Liver (tissue), 3 donors: ENCODE measurements at regions not wholly inside any gene's neighbourhood (a gene's known extent, or its start where the extent isn't known, plus 50 kb on each side); places are given as distances from the start of the nearest gene placed in this dataset.

Experiments
- CTCF ChIP-seq: fragments of 150-350 bp; IDR thresholded peaks from 2 replicates; pipeline ENCODE4 v1.5.1; 2017; ENCODE audit warnings: improper control_type of control experiment, low read depth, low read length; ENCODE audit not compliant: missing input control
- EGR1 ChIP-seq, 2 donors: IDR thresholded peaks; 2 replicates each; pipeline ENCODE4 v1.6.1; 2016 to 2018; ENCODE audit warnings: antibody characterized with exemption in 2 of 2, low read depth in 2 of 2
- MAX ChIP-seq: IDR thresholded peaks from 2 replicates; pipeline ENCODE4 v1.6.1; 2016; ENCODE audit warnings: antibody characterized with exemption
- RXRA ChIP-seq, 2 donors: IDR thresholded peaks; 2 replicates each; pipeline ENCODE4 v1.6.1; 2017 to 2018; ENCODE audit warnings: antibody characterized with exemption in 2 of 2, mild to moderate bottlenecking in 1 of 2
- TAF1 ChIP-seq: conservative IDR thresholded peaks from 2 replicates; pipeline ENCODE4 v1.6.1; 2016; ENCODE audit warnings: antibody characterized with exemption, mild to moderate bottlenecking
- YY1 ChIP-seq: IDR thresholded peaks from 2 replicates; pipeline ENCODE4 v1.6.1; 2016; ENCODE audit warnings: antibody characterized with exemption, mild to moderate bottlenecking
- ZBTB33 ChIP-seq: IDR thresholded peaks from 2 replicates; pipeline ENCODE4 v1.6.1; 2016; ENCODE audit warnings: antibody characterized with exemption
- donor health status: healthy.
- donor health status: healthy.

GRCh38 chr5:87877023-87877422 is 391.6 kb downstream of the TMEM161B start:
- TF ChIP-seq YY1, result no peak
- TF ChIP-seq CTCF, result no peak
- TF ChIP-seq TAF1, result no peak
- no peak for TF ChIP-seq ZBTB33
- TF ChIP-seq MAX, result no peak
- no peak for TF ChIP-seq RXRA (IDR thresholded peaks at IDR 0.05)
- no peak for TF ChIP-seq EGR1 (IDR thresholded peaks at IDR 0.05; ENCODE audit: low read depth in 2 of 2)
